Left colon (tissue), 2 donors: ENCODE measurements at regions not wholly inside any gene's neighbourhood (a gene's known extent, or its start where the extent isn't known, plus 50 kb on each side); places are given as distances from the start of the nearest gene placed in this dataset.
A peak's percentile ranks its signal among the peaks of the same experiment; 100 is the strongest.

ENCODE experiments used
- ATAC-seq: fragments of 200-7000 bp; cut with Tn5 transposase; one replicate; pipeline ENCODE4 v1.9.1; 2020; ENCODE audit warnings: mild to moderate bottlenecking, moderate library complexity
- DNase-seq, 2 donors: peaks; one replicate each; pipeline ENCODE4 v3.0.0-alpha.2; 2020
- intact Hi-C, 2 donors: fragments of 100-400 bp; cut with DNase I in 1 of 2; cut with micrococcal nuclease in 1 of 2; formaldehyde crosslinking; loops; one replicate each; pipeline versions ENCODE4 v1.11.2 to v1.14.0; 2022; cut with DNase I, micrococcal nuclease
- donor health status: DM: no; HTN: no; CAD: no.
- donor health status: DM: yes; HTN: yes; CAD: no.

GRCh38 chr1:36622741-36623648, 140.3 kb upstream of the CSF3R start:
- peak; percentile 59 for ATAC-seq
- intact Hi-C loops, result no loop called here
- peak in 1 of 2 donors; percentile 11 for DNase-seq

DNA sequence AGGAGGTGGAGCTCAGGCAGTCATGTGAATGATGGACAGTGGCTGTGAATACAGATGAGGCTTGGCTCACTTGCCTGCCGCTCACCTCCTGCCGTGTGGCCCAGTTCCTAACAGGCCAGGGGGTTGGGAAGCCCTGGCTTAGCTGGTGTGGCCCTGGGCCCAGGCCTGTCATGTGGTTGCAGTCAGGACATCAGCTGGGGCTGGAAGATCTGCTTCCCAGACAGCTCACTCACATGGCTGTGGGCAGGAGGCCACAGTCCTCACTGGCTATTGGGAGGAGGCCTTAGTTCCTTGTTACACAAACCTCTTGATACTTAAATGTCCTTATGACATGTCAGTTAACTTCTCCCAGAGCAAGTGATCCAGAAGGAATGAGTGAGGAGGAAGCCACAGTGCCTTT, 138.8 kb upstream of the CSF3R start:
- no peak for ATAC-seq
- no peak for DNase-seq
- intact Hi-C loops, result no loop called here

DNA sequence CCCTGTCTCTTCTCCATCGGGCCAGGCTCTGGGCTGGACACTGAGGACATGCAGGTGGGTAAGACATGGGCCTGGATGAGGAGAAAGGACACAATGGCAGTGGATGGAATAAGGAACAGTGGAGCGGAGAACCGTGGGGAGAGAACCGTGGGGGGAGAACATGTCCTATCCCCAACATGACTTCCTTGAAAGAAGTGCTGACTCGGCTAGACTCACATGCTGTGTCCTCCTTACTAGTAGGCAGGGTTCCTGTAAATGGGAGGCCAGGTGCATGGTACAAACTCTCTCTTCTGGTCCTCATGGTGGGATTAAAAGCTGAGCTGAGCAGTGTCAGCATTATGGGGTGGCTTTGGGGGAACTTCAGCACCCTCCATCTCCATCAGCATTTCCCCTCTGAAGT, 137.4 kb upstream of the CSF3R start:
- ATAC-seq (no peak), DNase-seq (no peak)
- intact Hi-C loops, result no loop called here

GRCh38 chr1:36614991-36615390, 132.3 kb upstream of the CSF3R start:
- no peak for ATAC-seq
- intact Hi-C loops, result no loop called here
- DNase-seq, result no peak

GRCh38 chr1:36614571-36614970, 131.9 kb upstream of the CSF3R start:
- ATAC-seq, result no peak
- intact Hi-C loops, result no loop called here

GRCh38 chr1:36613721-36614120, 131.0 kb upstream of the CSF3R start:
- no peak for ATAC-seq
- intact Hi-C loops, result no loop called here
- DNase-seq, result no peak

More at GRCh38 chr1:36614571-36614970, 131.9 kb upstream of the CSF3R start:
- no peak for DNase-seq

GRCh38 chr1:36612881-36613280, 130.2 kb upstream of the CSF3R start:
- DNase-seq (no peak), ATAC-seq (no peak)
- intact Hi-C loops, result no loop called here

DNA sequence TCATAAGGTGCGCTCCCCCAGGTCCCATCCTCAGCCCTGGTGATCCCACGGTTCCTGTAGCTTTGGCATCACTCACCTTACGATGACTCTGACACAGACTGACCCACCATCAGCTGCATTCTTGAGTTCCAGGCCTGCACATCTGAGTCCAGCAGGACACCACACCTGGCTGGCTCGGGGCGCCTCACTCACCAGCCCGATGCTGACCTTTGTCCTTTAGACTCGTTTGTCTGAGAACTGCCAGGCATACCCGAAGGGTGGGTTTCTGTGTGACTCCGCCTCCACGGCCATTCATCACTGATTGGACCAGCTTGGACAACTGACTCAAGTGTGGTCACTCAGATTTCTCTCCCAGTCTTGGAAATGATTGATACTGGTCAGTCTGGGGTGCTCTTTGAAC, 129.4 kb upstream of the CSF3R start:
- DNase-seq (no peak), ATAC-seq (no peak)
- intact Hi-C loops, result no loop called here

DNA sequence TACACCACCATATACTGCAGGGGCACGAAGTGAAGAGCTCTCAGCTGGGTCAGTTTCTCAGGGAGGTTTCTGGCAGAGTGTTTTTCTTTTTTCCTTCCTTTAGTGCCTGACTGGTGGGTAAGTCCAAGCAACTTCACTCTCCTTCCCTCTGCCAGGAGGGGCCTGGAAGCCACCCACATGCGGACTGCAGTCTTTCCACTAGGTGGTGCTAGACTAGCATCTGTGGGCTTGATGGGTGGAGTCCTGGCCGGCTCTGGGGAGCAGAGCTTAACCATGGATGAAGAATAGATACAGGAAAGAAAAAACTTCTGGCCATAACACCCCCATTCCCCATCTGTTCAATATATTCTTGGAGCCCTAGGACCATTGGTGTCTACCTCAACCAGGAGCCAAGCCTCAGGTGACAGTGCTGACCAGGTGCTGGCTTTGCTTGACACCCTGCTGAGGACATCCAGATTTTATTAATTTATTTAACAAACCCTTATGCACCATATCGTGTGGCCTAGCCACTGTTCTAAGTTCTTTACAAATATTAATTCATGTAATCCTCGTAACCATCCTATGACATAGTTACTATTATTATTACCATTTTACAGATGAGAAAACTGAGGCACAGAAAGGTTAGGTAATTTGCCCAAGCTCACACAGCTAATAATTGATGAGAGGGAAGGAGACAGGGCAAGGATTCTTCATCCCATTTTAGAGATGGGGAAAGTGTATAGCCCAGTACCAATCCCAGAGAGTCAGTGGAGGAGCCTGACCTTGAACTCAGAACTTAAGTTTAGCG, 126.7 kb upstream of the CSF3R start:
- intact Hi-C loops, result no loop called here
- peak; percentile 27 to 43 for DNase-seq
- ATAC-seq, result peak; percentile 69

- DNase-seq, result no peak
- intact Hi-C loops, result no loop called here
- ATAC-seq, result no peak
Measured at GRCh38 chr1:36608272-36608671, 125.6 kb upstream of the CSF3R start.

- intact Hi-C loops, result no loop called here
- DNase-seq, result no peak
- ATAC-seq, result no peak
Measured at GRCh38 chr1:36607263-36607651, 124.5 kb upstream of the CSF3R start.

DNA sequence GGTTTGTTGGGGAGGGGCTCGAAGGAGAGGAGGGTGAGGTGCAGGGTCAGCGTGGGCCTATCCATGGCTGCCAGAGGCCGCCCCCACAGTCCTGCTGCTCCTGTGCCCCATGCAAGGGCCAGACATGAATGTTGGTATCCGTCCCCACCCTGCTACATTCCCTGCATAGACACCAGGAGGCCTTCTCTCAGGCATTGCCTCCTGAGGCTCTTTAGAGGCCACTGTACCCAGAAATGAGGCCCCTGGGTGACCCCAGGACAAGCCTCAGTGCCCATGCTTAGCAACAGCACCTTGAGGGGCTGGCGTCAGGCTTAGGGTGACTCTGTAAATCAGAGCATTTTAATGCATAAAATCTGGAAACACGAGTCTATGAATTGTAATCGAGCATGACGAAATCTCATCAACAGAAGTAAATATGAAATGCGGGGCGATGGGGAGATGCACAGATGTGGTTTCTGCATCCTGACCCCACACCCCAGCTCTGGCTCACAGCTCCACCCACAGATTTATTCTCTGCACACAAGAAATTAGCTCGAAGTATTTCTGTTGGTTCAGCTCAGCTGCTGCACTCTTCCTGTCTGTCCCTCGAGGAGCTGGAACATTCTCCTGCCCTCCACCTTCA, 124.0 kb upstream of the CSF3R start:
- intact Hi-C loops, result no loop called here
- no peak for DNase-seq
- ATAC-seq, result no peak

GRCh38 chr1:36605942-36606640, 123.4 kb upstream of the CSF3R start:
- intact Hi-C loops, result no loop called here
- DNase-seq (no peak), ATAC-seq (no peak)

DNA sequence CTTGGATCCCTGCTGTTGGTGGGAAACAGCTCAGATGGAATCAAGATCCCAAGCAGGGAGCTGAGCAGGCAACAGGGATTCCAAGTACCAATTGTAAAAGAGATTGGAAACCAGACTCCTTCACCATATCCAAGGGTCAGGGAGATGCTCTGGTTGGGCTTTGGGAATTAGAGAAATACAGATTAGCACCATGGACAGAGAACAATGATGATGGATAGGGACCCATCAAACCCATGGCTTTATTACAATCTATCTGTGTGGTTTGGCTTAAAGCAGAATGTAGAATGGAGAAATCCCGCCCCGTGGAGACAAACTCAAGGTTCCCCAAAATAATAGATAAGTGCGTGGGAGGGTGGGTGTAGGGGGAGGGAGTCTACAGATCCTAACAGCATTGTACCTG, 120.7 kb upstream of the CSF3R start:
- ATAC-seq, result no peak
- DNase-seq, result no peak
- intact Hi-C loops, result no loop called here

DNA sequence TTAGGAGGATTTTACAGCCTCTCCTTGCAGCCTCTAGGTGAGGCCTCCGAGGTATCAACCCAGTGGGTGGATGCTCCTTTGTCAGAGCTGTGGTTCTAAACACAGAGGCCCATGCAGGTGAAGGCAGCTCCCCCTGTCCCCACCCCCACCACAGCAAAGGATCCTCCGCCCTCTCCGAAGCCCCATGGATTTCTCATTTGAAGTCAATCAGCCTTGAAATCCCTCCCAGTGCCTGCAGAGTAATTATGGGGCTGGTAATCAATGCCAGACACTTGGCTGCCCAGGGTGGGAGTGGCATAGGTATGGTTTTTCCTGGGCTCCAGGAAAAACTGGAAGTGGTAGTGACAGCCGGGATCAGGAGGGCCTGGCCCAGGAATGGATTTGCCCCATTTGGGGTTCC, 119.5 kb upstream of the CSF3R start:
- ATAC-seq (no peak), DNase-seq (no peak)
- intact Hi-C loops, result no loop called here

GRCh38 chr1:36599828-36600227, 117.1 kb upstream of the CSF3R start:
- ATAC-seq, result no peak
- intact Hi-C loops, result no loop called here
- DNase-seq, result no peak

DNA sequence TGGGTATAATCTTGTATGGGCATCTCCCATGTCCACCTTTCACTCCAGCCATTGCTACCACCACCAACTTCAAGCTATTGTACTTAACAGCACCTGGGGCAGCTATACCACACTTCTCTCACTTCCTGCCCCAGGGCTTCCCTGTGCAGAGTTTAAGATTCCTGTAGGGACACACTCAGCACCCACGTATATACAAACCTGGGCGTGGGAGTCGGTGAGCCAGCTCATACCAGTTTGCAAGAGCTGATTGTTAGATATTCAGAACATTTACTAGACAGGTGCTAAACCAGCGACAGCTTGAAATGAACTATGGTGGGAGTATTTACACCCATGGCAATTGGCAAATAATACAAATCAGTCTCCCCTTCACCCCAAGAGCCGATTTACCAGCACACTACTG, 114.8 kb upstream of the CSF3R start:
- intact Hi-C loops, result no loop called here
- DNase-seq (no peak), ATAC-seq (no peak)

DNA sequence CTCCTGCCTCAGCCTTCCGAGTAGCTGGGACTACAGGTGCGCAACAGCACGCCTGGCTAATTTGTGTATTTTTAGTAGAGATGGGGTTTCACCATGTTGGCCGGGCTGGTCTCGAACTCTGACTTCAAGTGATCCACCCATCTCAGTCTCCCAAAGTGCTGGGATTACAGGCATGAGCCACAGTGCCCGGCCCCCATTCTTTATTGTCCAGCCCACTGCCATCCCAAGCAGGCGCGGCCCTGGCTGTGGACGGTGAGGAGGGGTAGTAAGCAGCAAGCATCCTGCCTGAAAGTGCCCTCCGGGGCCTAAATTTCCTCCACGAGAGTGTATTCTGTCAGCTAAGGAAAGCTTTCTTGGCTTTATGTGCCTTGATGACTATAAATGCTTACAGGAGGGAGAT, 113.2 kb upstream of the CSF3R start:
- intact Hi-C loops, result no loop called here
- no peak for DNase-seq
- no peak for ATAC-seq

- ATAC-seq, result no peak
- intact Hi-C loops, result no loop called here
- DNase-seq, result no peak
Measured at GRCh38 chr1:36595349-36595748, 112.6 kb upstream of the CSF3R start.
